NCI-H526 (cell line): ENCODE measurements at regions not wholly inside any gene's neighbourhood (a gene's known extent, or its start where the extent isn't known, plus 50 kb on each side); places are given as distances from the start of the nearest gene placed in this dataset.
"Not testable (repeated sequence)": the region's sequence is repeated elsewhere in the genome, so short reads cannot be mapped to it uniquely, and the experiment has no call there.

Experiments
- DNase-seq, 2 experiments: peaks; one replicate each; lab custom pipeline; 2025; lab: John Stamatoyannopoulos, UW

GRCh38 chr11:105432241-105432995 lies 177.5 kb upstream of the GRIA4 start:
- no peak for DNase-seq

GRCh38 chr11:105429096-105429910 lies 180.6 kb upstream of the GRIA4 start:
- DNase-seq: no peak

- DNase-seq: no peak
Measured at GRCh38 chr11:105407101-105407500, 202.8 kb upstream of the GRIA4 start.

- DNase-seq: no peak
Measured at GRCh38 chr11:105401269-105401809, 208.5 kb upstream of the GRIA4 start.

GRCh38 chr11:105399511-105399910 lies 210.4 kb upstream of the GRIA4 start:
- no peak for DNase-seq

GRCh38 chr11:105398636-105399035 lies 211.2 kb upstream of the GRIA4 start:
- DNase-seq: no peak

- no peak for DNase-seq
Measured at GRCh38 chr11:105393326-105393725, 216.5 kb upstream of the GRIA4 start.

GRCh38 chr11:105392556-105392955 lies 217.3 kb upstream of the GRIA4 start:
- no peak for DNase-seq

- peak in 1 of 2 experiments; percentile 35 for DNase-seq
Measured at GRCh38 chr11:105389952-105390351, 219.9 kb upstream of the GRIA4 start.

- DNase-seq: no peak
Measured at GRCh38 chr11:105388006-105388405, 221.9 kb upstream of the GRIA4 start.

GRCh38 chr11:105381941-105382340 lies 227.9 kb upstream of the GRIA4 start:
- DNase-seq: no peak

GRCh38 chr11:105377870-105378269 lies 232.0 kb upstream of the GRIA4 start:
- no peak for DNase-seq

GRCh38 chr11:105372206-105372605 lies 232.6 kb upstream of the CARD18 start:
- DNase-seq: no peak

- no peak for DNase-seq
Measured at GRCh38 chr11:105371311-105371710, 231.7 kb upstream of the CARD18 start.

- DNase-seq: no peak
Measured at GRCh38 chr11:105368711-105369110, 229.1 kb upstream of the CARD18 start.

GRCh38 chr11:105367129-105367528 lies 227.6 kb upstream of the CARD18 start:
- DNase-seq: no peak

- DNase-seq: no peak
Measured at GRCh38 chr11:105361651-105362050, 222.1 kb upstream of the CARD18 start.

- DNase-seq: no peak
Measured at GRCh38 chr11:105357764-105358163, 218.2 kb upstream of the CARD18 start.

GRCh38 chr11:105357146-105357545 lies 217.6 kb upstream of the CARD18 start:
- DNase-seq: no peak

- not testable (repeated sequence) for DNase-seq
Measured at GRCh38 chr11:105349867-105350266, 210.3 kb upstream of the CARD18 start.

- no peak for DNase-seq
Measured at GRCh38 chr11:105344938-105345337, 205.4 kb upstream of the CARD18 start.

- no peak for DNase-seq
Measured at GRCh38 chr11:105334025-105334714, 194.6 kb upstream of the CARD18 start.
